ENCODE measurements at regions not wholly inside any gene's neighbourhood (a gene's known extent, or its start where the extent isn't known, plus 50 kb on each side); places are given as distances from the start of the nearest gene placed in this dataset.

GRCh38 chr1:68294367-68295066 is 62.2 kb upstream of the WLS start:
- peaks cover 0 to 10% (median 1%) of the 10 kb centered on the region in 6 donors for H3K9me3 Mint-ChIP-seq
- DNase-seq = no peak
- no peaks in the 10 kb centered on the region for H3K36me3 Mint-ChIP-seq
- H3K27ac Mint-ChIP-seq = no peak overlapping the region
- peaks cover 0 to 3% (median 0%) of the 10 kb centered on the region in 3 donors for H3K27me3 Mint-ChIP-seq (ENCODE audit: low read depth in 3 of 3)
- H3K4me3 Mint-ChIP-seq = no peak overlapping the region
- no peaks in the 10 kb centered on the region for H3K4me1 Mint-ChIP-seq

GRCh38 chr1:68293609-68294366 is 61.5 kb upstream of the WLS start:
- no peak overlapping the region for H3K27ac Mint-ChIP-seq
- H3K27me3 Mint-ChIP-seq (ENCODE audit: low read depth in 3 of 3) = peaks cover 0 to 3% (median 0%) of the 10 kb centered on the region in 3 donors
- no peaks in the 10 kb centered on the region for H3K36me3 Mint-ChIP-seq
- DNase-seq = no peak
- no peak overlapping the region for H3K4me3 Mint-ChIP-seq
- peaks cover 0 to 10% (median 1%) of the 10 kb centered on the region in 6 donors for H3K9me3 Mint-ChIP-seq
- H3K4me1 Mint-ChIP-seq = no peaks in the 10 kb centered on the region

- Mint-ChIP-seq H3K9me3 (peaks cover 0 to 10% (median 1%) of the 10 kb centered on the region in 6 donors), H3K36me3 (no peaks in the 10 kb centered on the region), H3K4me3 (no peak overlapping the region), H3K27ac (no peak overlapping the region), H3K27me3 (ENCODE audit: low read depth in 3 of 3) (peaks cover 0 to 3% (median 0%) of the 10 kb centered on the region in 3 donors), H3K4me1 (no peaks in the 10 kb centered on the region)
- DNase-seq = no peak
Observed at GRCh38 chr1:68293122-68293521, 60.8 kb upstream of the WLS start.

- H3K27ac Mint-ChIP-seq = no peak overlapping the region
- peaks cover 0 to 3% (median 0%) of the 10 kb centered on the region in 3 donors for H3K27me3 Mint-ChIP-seq (ENCODE audit: low read depth in 3 of 3)
- DNase-seq = no peak
- no peak overlapping the region for H3K4me3 Mint-ChIP-seq
- H3K9me3 Mint-ChIP-seq = peaks cover 0 to 6% (median 0%) of the 10 kb centered on the region in 6 donors
- no peaks in the 10 kb centered on the region for H3K36me3 Mint-ChIP-seq
- no peaks in the 10 kb centered on the region for H3K4me1 Mint-ChIP-seq
Observed at GRCh38 chr1:68291688-68292384, 59.5 kb upstream of the WLS start.

GRCh38 chr1:68287241-68287640 is 54.9 kb upstream of the WLS start:
- Mint-ChIP-seq H3K9me3 (peaks cover 0 to 1% (median under 1%) of the 10 kb centered on the region in 6 donors), H3K4me3 (no peak overlapping the region), H3K36me3 (no peaks in the 10 kb centered on the region), H3K27me3 (ENCODE audit: low read depth in 3 of 3) (no peaks in the 10 kb centered on the region), H3K27ac (no peak overlapping the region), H3K4me1 (no peaks in the 10 kb centered on the region)
- DNase-seq = no peak

GRCh38 chr1:68285046-68285445 is 52.7 kb upstream of the WLS start:
- no peak overlapping the region for H3K27ac Mint-ChIP-seq
- no peaks in the 10 kb centered on the region for H3K36me3 Mint-ChIP-seq
- no peaks in the 10 kb centered on the region for H3K4me1 Mint-ChIP-seq
- DNase-seq = no peak
- no peaks in the 10 kb centered on the region for H3K27me3 Mint-ChIP-seq (ENCODE audit: low read depth in 3 of 3)
- H3K9me3 Mint-ChIP-seq = peaks cover 0 to 1% (median under 1%) of the 10 kb centered on the region in 6 donors
- no peak overlapping the region for H3K4me3 Mint-ChIP-seq

GRCh38 chr1:68281946-68282615 is 49.8 kb upstream of the WLS start:
- H3K27me3 Mint-ChIP-seq (ENCODE audit: low read depth in 3 of 3) = peaks cover 0 to 2% (median 0%) of the 10 kb centered on the region in 3 donors
- peaks cover 0 to 2% (median 1%) of the 10 kb centered on the region in 6 donors for H3K9me3 Mint-ChIP-seq
- H3K27ac Mint-ChIP-seq = no peak overlapping the region
- H3K4me1 Mint-ChIP-seq = no peaks in the 10 kb centered on the region
- no peaks in the 10 kb centered on the region for H3K36me3 Mint-ChIP-seq
- H3K4me3 Mint-ChIP-seq = no peak overlapping the region
- DNase-seq = no peak

Measured in immature natural killer cell (primary cell).